Naive B cell (primary cell): ENCODE measurements at regions not wholly inside any gene's neighbourhood (a gene's known extent, or its start where the extent isn't known, plus 50 kb on each side); places are given as distances from the start of the nearest gene placed in this dataset.
"Not testable (repeated sequence)": the region's sequence is repeated elsewhere in the genome, so short reads cannot be mapped to it uniquely, and the experiment has no call there.

Experiments
- ATAC-seq, 2 donors: fragments of 150-1000 bp; cut with Tn5 transposase; 2 replicates each; pipeline ENCODE4 v1.10.0; 2021; ENCODE audit warnings: low read depth in 2 of 2, mild to moderate bottlenecking in 2 of 2, moderate library complexity in 2 of 2
- DNase-seq: peaks from one replicate; pipeline ENCODE4 v3.0.0; 2022
- H3K27ac Mint-ChIP-seq, 6 donors: one replicate each; pipeline ENCODE4 v1.8.0; 2020 to 2022; ENCODE audit warnings: mild to moderate bottlenecking in 6 of 6, mixed read lengths in 6 of 6, moderate library complexity in 5 of 6, inconsistent platforms in 2 of 6
- H3K27me3 Mint-ChIP-seq, 3 donors: one replicate each; pipeline ENCODE4 v1.8.0; 2021 to 2022; ENCODE audit warnings: mixed read lengths in 3 of 3, mild to moderate bottlenecking in 1 of 3
- H3K36me3 Mint-ChIP-seq, 2 donors: one replicate each; pipeline ENCODE4 v1.8.0; 2020 to 2022; ENCODE audit warnings: mixed read lengths in 2 of 2, inconsistent platforms in 1 of 2, mild to moderate bottlenecking in 1 of 2
- H3K4me1 Mint-ChIP-seq, 3 donors: one replicate each; pipeline ENCODE4 v1.8.0; 2020 to 2022; ENCODE audit warnings: mixed read lengths in 3 of 3, inconsistent platforms in 1 of 3, mild to moderate bottlenecking in 1 of 3, moderate library complexity in 1 of 3
- H3K4me3 Mint-ChIP-seq, 8 donors: one replicate each; pipeline ENCODE4 v1.8.0; 2020 to 2022; ENCODE audit warnings: mild to moderate bottlenecking in 8 of 8, mixed read lengths in 8 of 8, moderate library complexity in 8 of 8, inconsistent platforms in 2 of 8
- H3K9me3 Mint-ChIP-seq, 7 donors: one replicate each; pipeline ENCODE4 v1.8.0; 2020 to 2022; ENCODE audit warnings: mixed read lengths in 7 of 7, mild to moderate bottlenecking in 5 of 7, inconsistent platforms in 2 of 7, moderate library complexity in 1 of 7

- Mint-ChIP-seq H3K27me3 (peaks cover 0 to 2% (median 0%) of the 10 kb centered on the region in 3 donors), H3K27ac (no peak overlapping the region), H3K4me1 (no peaks in the 10 kb centered on the region), H3K36me3 (no peaks in the 10 kb centered on the region), H3K9me3 (peaks cover 0 to 11% (median 2%) of the 10 kb centered on the region in 7 donors), H3K4me3 (no peak overlapping the region)
- DNase-seq: no peak
- no peak for ATAC-seq
These were observed 197.7 kb upstream of the SLC16A7 start for GRCh38 chr12:59398164-59398563.

GRCh38 chr12:59396919-59397318, 198.9 kb upstream of the SLC16A7 start:
- DNase-seq (no peak), ATAC-seq (no peak)
- Mint-ChIP-seq H3K4me1 (no peaks in the 10 kb centered on the region), H3K9me3 (peaks cover 0 to 11% (median 2%) of the 10 kb centered on the region in 7 donors), H3K4me3 (no peak overlapping the region), H3K36me3 (no peaks in the 10 kb centered on the region), H3K27ac (no peak overlapping the region), H3K27me3 (no peaks in the 10 kb centered on the region)

DNA sequence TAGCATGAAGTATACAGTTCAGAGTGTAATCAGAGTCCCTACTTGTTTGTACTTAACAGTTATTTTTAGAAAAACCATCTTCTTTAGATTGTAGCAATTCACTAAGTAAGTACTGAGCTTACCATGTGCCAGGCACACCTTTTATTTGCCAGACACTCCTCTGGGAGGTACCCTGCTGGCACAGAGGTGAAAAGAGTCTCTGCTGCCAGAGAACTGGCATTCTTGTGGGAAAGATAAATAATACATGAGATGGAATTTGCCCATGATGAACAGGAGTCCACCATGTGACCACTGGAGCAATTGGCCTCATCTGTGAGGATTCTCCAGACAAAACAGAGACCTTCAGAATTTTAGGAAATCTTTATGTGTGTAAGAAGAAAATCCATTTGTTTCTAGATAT, 199.3 kb upstream of the SLC16A7 start:
- ATAC-seq (no peak), DNase-seq (no peak)
- Mint-ChIP-seq H3K9me3 (peaks cover 0 to 11% (median 2%) of the 10 kb centered on the region in 7 donors), H3K4me1 (no peaks in the 10 kb centered on the region), H3K27ac (no peak overlapping the region), H3K27me3 (peaks cover 0 to under 1% (median under 1%) of the 10 kb centered on the region in 3 donors), H3K4me3 (no peak overlapping the region), H3K36me3 (no peaks in the 10 kb centered on the region)

- H3K27ac Mint-ChIP-seq, DNase-seq, H3K4me1 Mint-ChIP-seq, H3K36me3 Mint-ChIP-seq, H3K4me3 Mint-ChIP-seq, ATAC-seq: not testable (repeated sequence)
- Mint-ChIP-seq H3K27me3 (peaks cover 0 to 13% (median 12%) of the 10 kb centered on the region in 3 donors), H3K9me3 (peaks cover 0 to 10% (median 2%) of the 10 kb centered on the region in 7 donors)
These were observed 200.5 kb upstream of the SLC16A7 start for GRCh38 chr12:59395310-59395709.

- H3K27me3 Mint-ChIP-seq: peaks cover 0 to 14% (median 13%) of the 10 kb centered on the region in 3 donors
These were observed 202.3 kb upstream of the SLC16A7 start for GRCh38 chr12:59393506-59393905.

DNA sequence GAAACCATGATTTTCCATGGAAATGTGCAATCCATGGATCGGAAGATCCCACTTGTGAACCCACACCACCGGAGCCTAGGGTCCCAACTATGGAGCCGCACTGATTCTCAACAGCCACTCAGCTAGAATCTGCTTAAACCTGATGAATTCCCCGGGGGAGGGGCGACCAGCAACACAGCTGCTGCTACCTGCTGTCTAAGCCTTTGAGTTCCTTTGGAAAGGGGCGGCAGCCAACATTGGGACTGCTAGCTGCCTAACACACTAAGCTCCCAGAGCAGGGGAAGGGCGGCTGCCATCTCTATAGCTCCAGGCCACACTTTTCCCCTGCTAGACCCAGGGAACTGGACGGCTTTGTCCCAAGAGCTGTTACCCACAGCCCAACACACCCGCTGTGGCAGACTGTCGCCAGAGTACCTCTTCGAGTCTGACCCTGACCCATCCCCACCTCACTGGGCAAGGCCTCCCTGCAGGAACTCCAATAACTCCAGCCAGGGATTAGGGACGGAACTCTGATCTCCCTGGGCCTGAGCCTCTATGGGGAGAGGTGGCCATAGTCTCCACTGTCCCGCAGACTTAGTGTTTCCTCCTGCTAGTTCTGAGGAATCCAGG, 205.8 kb upstream of the SLC16A7 start:
- Mint-ChIP-seq H3K27ac (no peak overlapping the region), H3K4me1 (no peaks in the 10 kb centered on the region), H3K4me3 (no peak overlapping the region), H3K27me3 (peaks cover 0 to 14% (median 13%) of the 10 kb centered on the region in 3 donors), H3K9me3 (peaks cover 0 to 2% (median 0%) of the 10 kb centered on the region in 7 donors), H3K36me3 (no peaks in the 10 kb centered on the region)
- DNase-seq (no peak), ATAC-seq (no peak)

More at GRCh38 chr12:59393506-59393905, 202.3 kb upstream of the SLC16A7 start:
- Mint-ChIP-seq H3K27ac (no peak overlapping the region), H3K36me3 (no peaks in the 10 kb centered on the region), H3K4me3 (no peak overlapping the region), H3K4me1 (no peaks in the 10 kb centered on the region), H3K9me3 (peaks cover 0 to 3% (median 0%) of the 10 kb centered on the region in 7 donors)
- ATAC-seq (no peak), DNase-seq (no peak)

DNA sequence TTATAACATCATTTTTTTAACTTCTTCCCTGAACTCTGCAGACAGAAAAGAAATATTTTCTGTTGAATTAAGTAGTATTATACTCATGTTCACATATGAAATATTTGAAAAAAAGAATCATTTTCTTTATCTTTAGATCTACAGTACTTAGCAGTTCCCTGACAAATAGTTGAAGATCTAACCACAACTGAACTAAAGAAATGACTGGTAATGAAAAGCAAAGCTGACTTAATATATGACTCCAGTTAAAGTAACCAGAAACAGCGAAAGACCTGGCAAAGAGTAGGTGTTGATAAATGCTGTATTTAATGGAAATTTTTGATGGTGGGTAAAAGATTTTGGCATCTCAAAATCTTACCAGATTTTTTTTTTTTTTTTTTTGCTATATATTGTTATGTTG, 207.1 kb upstream of the SLC16A7 start:
- no peak overlapping the region for H3K27ac Mint-ChIP-seq
- H3K9me3 Mint-ChIP-seq: no peaks in the 10 kb centered on the region
- no peak for ATAC-seq
- H3K4me1 Mint-ChIP-seq: no peaks in the 10 kb centered on the region
- no peak overlapping the region for H3K4me3 Mint-ChIP-seq
- H3K36me3 Mint-ChIP-seq: no peaks in the 10 kb centered on the region
- DNase-seq: no peak
- H3K27me3 Mint-ChIP-seq: peaks cover 0 to 14% (median 13%) of the 10 kb centered on the region in 3 donors

DNA sequence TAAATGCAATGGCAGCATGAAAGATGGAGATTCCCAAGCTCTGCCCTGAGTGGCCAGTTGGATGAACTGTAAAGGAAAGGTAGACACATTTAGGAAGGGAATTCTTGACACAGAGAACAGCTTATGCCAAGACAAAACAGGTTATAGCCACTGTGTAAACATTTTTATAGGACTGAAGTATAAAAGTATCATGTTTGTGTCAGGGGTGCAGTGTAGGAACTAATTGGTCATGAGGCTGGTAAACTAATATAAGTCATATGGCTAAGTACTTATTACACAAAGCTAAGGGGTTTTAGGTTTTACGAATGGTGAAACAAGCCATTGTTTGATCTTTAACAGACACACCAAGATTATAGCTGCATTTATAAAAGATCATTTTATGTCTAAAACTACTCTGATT, 207.7 kb upstream of the SLC16A7 start:
- no peak overlapping the region for H3K27ac Mint-ChIP-seq
- DNase-seq: no peak
- H3K27me3 Mint-ChIP-seq: peaks cover 0 to 14% (median 13%) of the 10 kb centered on the region in 3 donors
- H3K4me3 Mint-ChIP-seq: no peak overlapping the region
- H3K4me1 Mint-ChIP-seq: no peaks in the 10 kb centered on the region
- H3K36me3 Mint-ChIP-seq: no peaks in the 10 kb centered on the region
- H3K9me3 Mint-ChIP-seq: no peaks in the 10 kb centered on the region
- ATAC-seq: no peak

DNA sequence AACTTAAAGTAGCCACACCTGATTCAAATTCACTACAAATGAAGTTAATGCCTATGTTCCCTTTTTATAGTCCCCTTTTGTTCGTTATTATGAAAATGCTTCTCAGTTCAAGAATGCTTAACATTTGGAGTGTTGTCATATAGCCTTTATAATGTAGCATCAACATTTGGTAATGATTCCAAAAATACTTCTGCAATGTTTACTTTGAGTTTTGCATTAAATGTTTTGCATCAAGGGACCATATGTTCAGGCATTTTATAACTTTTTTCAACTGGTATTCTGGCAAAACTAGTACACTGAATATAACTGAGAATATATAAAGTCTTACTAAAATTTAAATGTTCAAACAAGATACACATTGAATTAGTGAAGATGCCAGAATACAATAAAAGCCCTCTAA, 209.6 kb upstream of the SLC16A7 start:
- Mint-ChIP-seq H3K27me3 (peaks cover 1 to 11% (median 9%) of the 10 kb centered on the region in 3 donors), H3K4me3 (no peak overlapping the region), H3K4me1 (no peaks in the 10 kb centered on the region), H3K36me3 (no peaks in the 10 kb centered on the region), H3K9me3 (no peaks in the 10 kb centered on the region), H3K27ac (no peak overlapping the region)
- ATAC-seq (no peak), DNase-seq (no peak)

DNA sequence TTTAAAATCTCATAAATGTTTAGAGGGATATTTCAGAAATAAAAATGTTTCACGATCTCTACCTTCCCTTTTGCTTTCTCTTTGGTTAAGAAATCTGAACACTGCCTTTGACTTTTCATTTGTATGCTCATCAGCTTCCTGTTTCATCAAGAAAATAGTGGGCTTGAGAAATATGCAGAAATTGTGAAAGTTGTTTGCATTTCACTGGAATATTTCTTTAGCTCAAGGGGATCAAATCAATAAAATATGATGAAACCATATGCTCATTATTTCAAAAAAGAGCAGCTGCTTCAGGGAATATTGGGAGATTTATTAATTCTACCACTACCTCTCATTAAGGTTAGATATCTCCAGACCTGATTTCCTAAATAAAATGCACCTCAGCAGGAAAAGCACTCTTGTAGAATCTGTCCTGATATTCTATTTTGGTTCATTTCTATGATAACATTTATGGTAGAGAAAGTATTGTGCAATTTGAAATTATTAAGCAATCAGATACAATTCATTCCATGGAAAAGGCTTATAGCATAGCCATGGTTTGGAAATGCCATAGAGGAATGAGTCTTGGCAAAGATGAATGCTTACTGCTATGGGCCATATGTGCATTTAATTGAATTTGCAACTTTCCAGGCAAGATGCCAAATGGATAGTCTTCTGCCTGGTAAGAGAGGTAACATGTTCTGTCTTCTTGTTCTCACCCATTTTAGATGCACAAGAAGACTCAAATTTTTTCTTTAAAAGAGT, 212.6 kb upstream of the SLC16A7 start:
- no peaks in the 10 kb centered on the region for H3K9me3 Mint-ChIP-seq
- no peaks in the 10 kb centered on the region for H3K36me3 Mint-ChIP-seq
- peaks cover 0 to 4% (median 0%) of the 10 kb centered on the region in 3 donors for H3K27me3 Mint-ChIP-seq
- no peak overlapping the region for H3K4me3 Mint-ChIP-seq
- ATAC-seq: no peak
- DNase-seq: no peak
- no peaks in the 10 kb centered on the region for H3K4me1 Mint-ChIP-seq
- H3K27ac Mint-ChIP-seq: no peak overlapping the region

DNA sequence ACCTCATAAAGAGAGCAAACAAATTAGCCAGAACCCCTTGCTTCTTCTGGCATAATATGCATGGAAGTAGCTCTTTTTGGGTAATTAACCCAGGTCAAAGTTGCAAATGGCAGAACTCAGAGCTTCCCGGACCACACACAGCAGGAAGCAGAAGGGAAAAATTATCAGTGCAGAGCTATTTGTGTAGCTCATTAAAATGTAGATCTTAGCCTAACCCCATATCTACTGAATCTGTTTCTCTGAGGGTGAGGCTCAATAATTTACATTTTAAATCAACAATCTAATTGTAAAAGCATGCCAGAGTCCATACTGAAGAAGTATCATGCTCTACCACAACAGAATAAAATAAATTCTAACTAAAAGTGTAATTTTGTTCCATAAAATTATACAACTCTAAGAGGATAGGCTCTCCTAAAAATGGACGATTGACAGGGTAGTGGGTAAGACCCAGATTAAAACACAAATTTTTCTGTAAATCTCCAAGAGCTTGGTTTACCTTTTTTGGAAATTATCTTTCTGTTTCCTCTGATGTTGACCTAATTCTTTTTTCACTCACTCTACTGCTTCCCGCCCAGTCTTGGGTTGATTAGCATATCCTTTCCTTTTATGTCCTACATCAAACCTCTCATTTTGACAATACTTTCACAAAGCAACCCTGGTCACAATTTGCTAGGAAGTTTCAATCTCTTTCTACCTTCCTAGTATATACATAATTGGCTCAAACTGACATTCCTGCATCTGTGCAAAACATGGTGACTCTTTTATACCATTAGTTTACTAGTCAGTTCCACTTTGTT, 213.3 kb upstream of the SLC16A7 start:
- Mint-ChIP-seq H3K36me3 (no peaks in the 10 kb centered on the region), H3K27ac (no peak overlapping the region), H3K9me3 (no peaks in the 10 kb centered on the region), H3K27me3 (peaks cover 0 to 4% (median 0%) of the 10 kb centered on the region in 3 donors), H3K4me1 (no peaks in the 10 kb centered on the region), H3K4me3 (no peak overlapping the region)
- DNase-seq (no peak), ATAC-seq (no peak)

GRCh38 chr12:59381106-59381505, 214.7 kb upstream of the SLC16A7 start:
- ATAC-seq (no peak), DNase-seq (no peak)
- Mint-ChIP-seq H3K36me3 (no peaks in the 10 kb centered on the region), H3K9me3 (no peaks in the 10 kb centered on the region), H3K27ac (no peak overlapping the region), H3K27me3 (peaks cover 0 to 4% (median 0%) of the 10 kb centered on the region in 3 donors), H3K4me1 (no peaks in the 10 kb centered on the region), H3K4me3 (no peak overlapping the region)

DNA sequence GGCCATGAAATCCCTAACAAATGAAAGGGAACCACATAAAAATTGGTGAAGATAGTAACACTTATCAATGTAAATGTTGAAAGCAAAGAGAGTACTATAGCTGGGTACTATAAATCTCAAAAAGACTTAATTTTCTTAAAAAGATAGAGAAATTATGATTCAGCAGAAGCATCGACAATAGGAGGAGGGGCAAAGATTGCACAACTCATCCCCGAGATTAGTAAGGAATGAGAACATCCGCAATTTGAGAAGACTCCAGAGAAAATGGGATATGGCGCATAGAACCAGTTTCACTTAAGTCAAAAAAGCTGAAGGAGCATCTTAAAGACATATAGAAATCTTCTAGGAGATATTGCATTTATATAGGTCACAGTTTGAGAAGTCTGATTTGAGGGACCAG, 220.2 kb upstream of the SLC16A7 start:
- Mint-ChIP-seq H3K4me3 (no peak overlapping the region), H3K36me3 (no peaks in the 10 kb centered on the region), H3K9me3 (no peaks in the 10 kb centered on the region), H3K27me3 (no peaks in the 10 kb centered on the region), H3K4me1 (no peaks in the 10 kb centered on the region), H3K27ac (no peak overlapping the region)
- ATAC-seq: no peak
- DNase-seq: no peak

DNA sequence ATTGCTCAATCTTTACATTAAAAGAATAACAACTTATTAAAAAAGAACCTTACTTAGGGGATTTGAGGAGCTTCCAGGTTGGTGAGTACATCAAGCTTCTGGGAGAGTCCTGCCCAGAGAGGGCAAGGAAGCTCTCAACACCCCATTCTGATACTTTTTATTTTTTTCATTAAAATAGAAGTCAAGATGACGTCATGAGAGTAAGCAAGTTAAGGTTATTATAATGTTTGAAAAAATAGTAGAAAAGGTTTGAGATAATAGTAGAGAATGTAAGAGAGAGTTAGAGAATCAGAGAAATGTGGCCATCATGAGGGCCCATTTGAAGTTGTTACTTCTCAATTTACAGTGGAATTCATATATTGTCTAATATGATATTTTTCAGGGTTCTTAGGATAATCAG, 221.0 kb upstream of the SLC16A7 start:
- ATAC-seq: no peak
- Mint-ChIP-seq H3K27ac (no peak overlapping the region), H3K27me3 (no peaks in the 10 kb centered on the region), H3K4me3 (no peak overlapping the region), H3K4me1 (no peaks in the 10 kb centered on the region), H3K36me3 (no peaks in the 10 kb centered on the region), H3K9me3 (no peaks in the 10 kb centered on the region)
- no peak for DNase-seq
